H1 (cell line): ENCODE measurements at regions not wholly inside any gene's neighbourhood (a gene's known extent, or its start where the extent isn't known, plus 50 kb on each side); places are given as distances from the start of the nearest gene placed in this dataset.

Source experiments
- CTCF ChIA-PET: fragments of 300-600 bp; sonication (Branson Sonifier 250); formaldehyde crosslinking; loops from one replicate; lab custom pipeline; 2021; ENCODE audit not compliant: partially characterized antibody; lab: Charles Lee
- POLR2A ChIA-PET: fragments of 300-600 bp; sonication (Branson Sonifier 250); formaldehyde crosslinking; loops from one replicate; lab custom pipeline; 2021; ENCODE audit warnings: inconsistent platforms; ENCODE audit not compliant: partially characterized antibody; lab: Charles Lee
- DNase-seq, 2 experiments: peaks; one replicate each; pipeline versions ENCODE4 v3.0.0 to v3.0.0-alpha.2; 2010 to 2022; ENCODE audit warnings: low spot score in 2 of 2, low read depth in 1 of 2, mixed read lengths in 1 of 2
- FAIRE-seq: peaks from 2 replicates; lab custom pipeline; 2011; peaks lifted over from hg19 to GRCh38; lab: Jason Lieb, UNC
- H2AFZ ChIP-seq: 2 replicates; pipeline ENCODE4 v1.8.1; 2012; ENCODE audit warnings: low read length, inconsistent platforms
- H2AK5ac ChIP-seq: 2 replicates; pipeline ENCODE4 v1.6.1; 2013; ENCODE audit warnings: low read depth, low read length
- H2BK120ac ChIP-seq: replicated peaks from 2 replicates; pipeline ENCODE3; 2013; ENCODE audit warnings: low read depth, low read length, inconsistent platforms
- H2BK12ac ChIP-seq: 2 replicates; pipeline ENCODE4 v1.6.1; 2013; ENCODE audit warnings: low read depth, low read length
- H2BK15ac ChIP-seq: 2 replicates; pipeline ENCODE4 v1.6.1; 2013; ENCODE audit warnings: low read length
- H2BK20ac ChIP-seq: 2 replicates; pipeline ENCODE4 v1.6.1; 2013; ENCODE audit warnings: low read length
- H2BK5ac ChIP-seq: 2 replicates; pipeline ENCODE4 v1.6.1; 2013; ENCODE audit warnings: low read depth, low read length
- H3K14ac ChIP-seq: 2 replicates; pipeline ENCODE4 v1.6.1; 2013; ENCODE audit warnings: inconsistent platforms; ENCODE audit not compliant: insufficient read length
- H3K18ac ChIP-seq: 2 replicates; pipeline ENCODE4 v1.6.1; 2013; ENCODE audit warnings: low read length; ENCODE audit errors: extremely low read depth
- H3K23ac ChIP-seq: 2 replicates; pipeline ENCODE4 v1.6.1; 2013; ENCODE audit warnings: inconsistent platforms; ENCODE audit not compliant: insufficient read length
- H3K23me2 ChIP-seq: 2 replicates; pipeline ENCODE4 v1.6.1; 2013; ENCODE audit warnings: low read depth, low read length
- H3K27ac ChIP-seq: 2 replicates; pipeline ENCODE4 v1.6.1; 2011; ENCODE audit warnings: low read depth, low read length, inconsistent platforms
- H3K27me3 ChIP-seq, 4 experiments: replicated peaks in 1 of 4; 1 replicate in 1 of 4; 2 replicates in 3 of 4; pipeline versions ENCODE4 v1.6.1 to v1.8.1; 2011 to 2013; ENCODE audit warnings: low read length in 3 of 4, mild to moderate bottlenecking in 3 of 4, inconsistent platforms in 2 of 4, mixed read lengths in 2 of 4, moderate library complexity in 1 of 4; ENCODE audit not compliant: control insufficient read depth in 3 of 4, insufficient read depth in 3 of 4; ENCODE audit errors: extremely low read depth in 1 of 4
- H3K36me3 ChIP-seq, 4 experiments: 2 replicates each; pipeline versions ENCODE4 v1.6.1 to v1.8.1; 2011 to 2013; ENCODE audit warnings: mild to moderate bottlenecking in 4 of 4, low read length in 3 of 4, moderate library complexity in 2 of 4, control low read depth in 1 of 4, inconsistent platforms in 1 of 4; ENCODE audit not compliant: insufficient read depth in 4 of 4, control insufficient read depth in 2 of 4
- H3K4ac ChIP-seq: replicated peaks from 2 replicates; pipeline ENCODE3; 2013; ENCODE audit warnings: low read length, low read depth, mixed read lengths, inconsistent platforms; ENCODE audit not compliant: insufficient read length
- H3K4me1 ChIP-seq, 4 experiments: replicated peaks in 1 of 4; 1 replicate in 1 of 4; 2 replicates in 3 of 4; pipeline versions ENCODE4 v1.6.1 to v1.8.1; 2011 to 2013; ENCODE audit warnings: low read length in 3 of 4, inconsistent platforms in 2 of 4, mixed read lengths in 1 of 4; ENCODE audit not compliant: insufficient read depth in 4 of 4, control insufficient read depth in 3 of 4
- H3K4me2 ChIP-seq, 2 experiments: 2 replicates each; pipeline versions ENCODE4 v1.6.1 to v1.8.1; 2011 to 2013; ENCODE audit warnings: low read depth in 2 of 2, low read length in 2 of 2, control low read depth in 1 of 2, inconsistent platforms in 1 of 2, mild to moderate bottlenecking in 1 of 2; ENCODE audit not compliant: insufficient read depth in 1 of 2
- H3K4me3 ChIP-seq, 4 experiments: fragments of 200-600, 300-600 bp in 1 of 4; sonication (generic), shearing (Covaris generic), sonication (Bioruptor Twin) in 1 of 4; 2 replicates each; pipeline versions ENCODE4 v1.5.1 to v1.8.1; 2011 to 2016; ENCODE audit warnings: low read length in 4 of 4, low read depth in 3 of 4, control low read depth in 2 of 4, inconsistent platforms in 2 of 4, mild to moderate bottlenecking in 2 of 4, mixed read lengths in 1 of 4, moderate library complexity in 1 of 4; ENCODE audit not compliant: insufficient read depth in 2 of 4; ENCODE audit errors: extremely low read depth in 1 of 4
- H3K56ac ChIP-seq: replicated peaks from 2 replicates; pipeline ENCODE3; 2013; ENCODE audit warnings: low read depth, mild to moderate bottlenecking, mixed read lengths, low read length, inconsistent platforms; ENCODE audit not compliant: insufficient read length
- H3K79me1 ChIP-seq: 2 replicates; pipeline ENCODE4 v1.6.1; 2013; ENCODE audit warnings: low read depth, low read length, control low read depth
- H3K79me2 ChIP-seq, 2 experiments: 2 replicates each; pipeline versions ENCODE4 v1.6.1 to v1.8.1; 2012 to 2013; ENCODE audit warnings: low read length in 2 of 2, mild to moderate bottlenecking in 2 of 2, inconsistent platforms in 1 of 2; ENCODE audit not compliant: insufficient read depth in 2 of 2, control insufficient read depth in 1 of 2
- H3K9ac ChIP-seq, 4 experiments: replicated peaks in 1 of 4; 1 replicate in 1 of 4; 2 replicates in 3 of 4; pipeline versions ENCODE4 v1.6.1 to v1.8.1; 2011 to 2013; ENCODE audit warnings: low read depth in 3 of 4, low read length in 3 of 4, control low read depth in 2 of 4, mild to moderate bottlenecking in 2 of 4, moderate library complexity in 2 of 4, inconsistent platforms in 1 of 4; ENCODE audit errors: extremely low read depth in 1 of 4
- H3K9me3 ChIP-seq, 2 experiments: 2 replicates each; pipeline versions ENCODE4 v1.6.1 to v1.8.1; 2012 to 2013; ENCODE audit warnings: mild to moderate bottlenecking in 2 of 2, moderate library complexity in 2 of 2, control low read depth in 1 of 2, inconsistent platforms in 1 of 2, low read depth in 1 of 2, low read length in 1 of 2, mixed read lengths in 1 of 2; ENCODE audit not compliant: insufficient read depth in 2 of 2
- H4K20me1 ChIP-seq, 2 experiments: replicated peaks in 1 of 2; 2 replicates each; pipeline versions ENCODE3 to v1.8.1; 2011 to 2013; ENCODE audit warnings: inconsistent platforms in 2 of 2, low read length in 2 of 2, mild to moderate bottlenecking in 1 of 2; ENCODE audit not compliant: insufficient read depth in 2 of 2, control insufficient read depth in 1 of 2
- H4K5ac ChIP-seq: 2 replicates; pipeline ENCODE4 v1.6.1; 2013; ENCODE audit warnings: low read length, low read depth, mixed read lengths, inconsistent platforms; ENCODE audit not compliant: insufficient read length
- H4K8ac ChIP-seq: 2 replicates; pipeline ENCODE4 v1.8.0; 2013; ENCODE audit warnings: mild to moderate bottlenecking, moderate library complexity, low read length, inconsistent platforms; ENCODE audit not compliant: insufficient read depth; ENCODE audit errors: extremely low read depth
- H4K91ac ChIP-seq: replicated peaks from 2 replicates; pipeline ENCODE3; 2013; ENCODE audit warnings: low read length, mixed read lengths, inconsistent platforms; ENCODE audit not compliant: insufficient read length
- BCL11A ChIP-seq, 2 experiments: IDR thresholded peaks; one replicate each; pipeline ENCODE4 v1.6.1; 2011; ENCODE audit warnings: low read depth in 2 of 2, low read length in 2 of 2, mild to moderate bottlenecking in 2 of 2
- CEBPB ChIP-seq: IDR thresholded peaks from 2 replicates; pipeline ENCODE4 v1.6.1; 2012; ENCODE audit warnings: low read depth, low read length
- EGR1 ChIP-seq: IDR thresholded peaks from 2 replicates; pipeline ENCODE4 v1.6.1; 2011; ENCODE audit warnings: low read depth, low read length, borderline replicate concordance
- GABPA ChIP-seq: IDR thresholded peaks from 2 replicates; pipeline ENCODE4 v1.6.1; 2011; ENCODE audit warnings: mild to moderate bottlenecking, low read length, moderate library complexity, borderline replicate concordance; ENCODE audit not compliant: insufficient read depth
- JUND ChIP-seq: IDR thresholded peaks from 2 replicates; pipeline ENCODE4 v1.6.1; 2011; ENCODE audit warnings: mild to moderate bottlenecking, improper control_type of control experiment, low read length
- RNF2 ChIP-seq: fragments of 200-900, 300-1000 bp; sonication (generic); IDR thresholded peaks from 2 replicates; pipeline ENCODE4 v1.7.1; 2016; ENCODE audit warnings: borderline replicate concordance, low read depth, mild to moderate bottlenecking, antibody characterized with exemption, low read length; ENCODE audit not compliant: poor library complexity, severe bottlenecking; ENCODE audit errors: missing control alignments
- SIRT6 ChIP-seq: IDR thresholded peaks from one replicate; pipeline ENCODE4 v1.7.1; 2012; ENCODE audit warnings: low read length, inconsistent platforms
- TAF7 ChIP-seq: optimal IDR thresholded peaks from 2 replicates; pipeline ENCODE3; 2011; ENCODE audit warnings: low read depth, mild to moderate bottlenecking, inconsistent platforms, low read length, moderate library complexity, borderline replicate concordance
- TEAD4 ChIP-seq: IDR thresholded peaks from 2 replicates; pipeline ENCODE4 v1.6.1; 2012; ENCODE audit warnings: low read depth, low read length, inconsistent platforms, mixed read lengths
- whole genome bisulfite sequencing, 2 experiments: shearing (Covaris generic) in 1 of 2; methylation state at CpG; one replicate each; pipeline versions ENCODE4 v1.1.6 to v1.1.7; 2013 to 2015; ENCODE audit warnings: low lambda C conversion rate in 2 of 2, mixed read lengths in 2 of 2, inconsistent platforms in 1 of 2, low coverage in 1 of 2, missing lambda C conversion rate in 1 of 2; ENCODE audit not compliant: insufficient replicate concordance in 2 of 2, insufficient coverage in 1 of 2, insufficient read length in 1 of 2; ENCODE audit errors: extremely low coverage in 1 of 2, missing lambda C conversion rate in 1 of 2; 5-methylcytosine and 5-hydroxymethylcytosine counted together
- TF ChIP-seq, protein P1 (sequence below): IDR thresholded peaks from 2 replicates; pipeline ENCODE4 v1.6.1; 2012; ENCODE audit warnings: inconsistent platforms
- TF ChIP-seq, protein P2 (sequence below): IDR thresholded peaks from 2 replicates; pipeline ENCODE4 v1.6.1; 2012; ENCODE audit warnings: inconsistent platforms

DNA sequence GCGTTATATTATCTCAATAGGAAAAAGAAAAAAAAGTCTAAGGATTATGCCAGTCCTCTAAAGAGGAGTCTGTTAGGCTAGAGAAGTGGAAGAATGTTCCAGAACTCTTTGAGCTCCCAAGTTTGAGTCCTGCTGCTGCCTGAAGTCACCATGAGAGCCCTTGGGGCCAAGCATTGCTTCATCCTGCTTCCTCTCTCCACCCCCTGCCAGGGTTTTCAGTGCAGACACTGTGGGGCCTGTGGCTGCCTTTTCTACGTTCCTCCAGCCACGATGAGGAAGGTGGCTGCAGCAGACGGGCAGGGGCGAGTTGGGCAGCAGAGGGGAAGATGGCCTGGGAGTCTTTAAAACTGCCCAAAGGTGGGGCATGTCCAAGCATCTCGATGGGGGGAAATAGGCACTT lies 214.4 kb upstream of the KCNG1 start:
- FAIRE-seq (no peak), DNase-seq (no peak)
- H3K9ac ChIP-seq: no peak overlapping the region
- CTCF ChIA-PET: interaction anchor here (0.8 to 1.1 kb wide), 3 partner anchors 10 to 89 kb away, joined by 3 read pairs; no protein-coding TSS in a partner anchor
- H3K79me2 ChIP-seq: no peaks in the 10 kb centered on the region
- no peak overlapping the region for H4K8ac ChIP-seq
- H3K79me1 ChIP-seq: no peaks in the 10 kb centered on the region
- H3K9me3 ChIP-seq: peaks cover 0 to 9% of the 10 kb centered on the region in 2 experiments; a peak in 2 of 4 replicates
- no peaks in the 10 kb centered on the region for H4K20me1 ChIP-seq
- no peak overlapping the region for H2AK5ac ChIP-seq
- H3K36me3 ChIP-seq: no peaks in the 10 kb centered on the region
- TF ChIP-seq, protein P1, sequence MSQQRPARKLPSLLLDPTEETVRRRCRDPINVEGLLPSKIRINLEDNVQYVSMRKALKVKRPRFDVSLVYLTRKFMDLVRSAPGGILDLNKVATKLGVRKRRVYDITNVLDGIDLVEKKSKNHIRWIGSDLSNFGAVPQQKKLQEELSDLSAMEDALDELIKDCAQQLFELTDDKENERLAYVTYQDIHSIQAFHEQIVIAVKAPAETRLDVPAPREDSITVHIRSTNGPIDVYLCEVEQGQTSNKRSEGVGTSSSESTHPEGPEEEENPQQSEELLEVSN: no peak
- TF ChIP-seq BCL11A (IDR thresholded peaks at IDR 0.05; ENCODE audit: low read depth in 2 of 2, low read length in 2 of 2) (no peak), CEBPB (no peak), JUND (no peak), EGR1 (no peak), TAF7 (no peak), TEAD4 (no peak), SIRT6 (no peak), RNF2 (no peak), GABPA (no peak)
- TF ChIP-seq, protein P2, sequence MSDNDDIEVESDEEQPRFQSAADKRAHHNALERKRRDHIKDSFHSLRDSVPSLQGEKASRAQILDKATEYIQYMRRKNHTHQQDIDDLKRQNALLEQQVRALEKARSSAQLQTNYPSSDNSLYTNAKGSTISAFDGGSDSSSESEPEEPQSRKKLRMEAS: no peak
- peak overlapping the region; percentile 32; the same call in 1 of the 2 replicates for H3K18ac ChIP-seq
- no peak overlapping the region for H3K56ac ChIP-seq
- no peak overlapping the region for H2AFZ ChIP-seq
- H4K91ac ChIP-seq: no peak overlapping the region
- H3K23ac ChIP-seq: no peak overlapping the region
- no peak overlapping the region; the same call in 1 of the 2 replicates for H2BK5ac ChIP-seq
- WGBS, 2 experiments: 84% methylated on average over 6 of the region's 6 CpGs; no CpG with 5 or more reads in 1 of the 2 experiments
- POLR2A ChIA-PET: interaction anchor here (0.6 kb wide), 1 partner anchor 279 kb away, joined by 4 read pairs; no protein-coding TSS in a partner anchor
- H2BK12ac ChIP-seq: no peak overlapping the region
- no peaks in the 10 kb centered on the region for H3K23me2 ChIP-seq
- H2BK20ac ChIP-seq: no peak overlapping the region
- no peak overlapping the region for H4K5ac ChIP-seq
- no peak overlapping the region for H3K27ac ChIP-seq
- H3K4me3 ChIP-seq: no peak overlapping the region
- H3K4me2 ChIP-seq: no peak overlapping the region
- H3K27me3 ChIP-seq: no peaks in the 10 kb centered on the region
- H3K14ac ChIP-seq: no peak overlapping the region
- no peak overlapping the region for H2BK120ac ChIP-seq
- H2BK15ac ChIP-seq: no peak overlapping the region
- no peak overlapping the region for H3K4ac ChIP-seq
- peaks cover 0 to 3% (median 0%) of the 10 kb centered on the region in 4 experiments; a peak in 2 of 7 replicates for H3K4me1 ChIP-seq
